PC-9 (cell line): ENCODE measurements at regions not wholly inside any gene's neighbourhood (a gene's known extent, or its start where the extent isn't known, plus 50 kb on each side); places are given as distances from the start of the nearest gene placed in this dataset.

Experiments
- BruUV-seq: library from RNA; stranded (reverse); fragments of 400-500 nt; replicated peaks from 2 replicates; lab custom pipeline; 2021; lab: Mats Ljungman, UMichigan
- CTCF ChIA-PET: fragments of 300-600 bp; sonication (Branson Sonifier 250); formaldehyde crosslinking; loops from one replicate; lab custom pipeline; 2022; ENCODE audit warnings: antibody characterized with exemption; lab: Charles Lee
- POLR2A ChIA-PET: fragments of 300-600 bp; sonication (Branson Sonifier 250); formaldehyde crosslinking; loops from one replicate; lab custom pipeline; 2022; ENCODE audit warnings: antibody characterized with exemption; ENCODE audit not compliant: unreplicated experiment; lab: Charles Lee
- DNase-seq, 2 experiments: peaks; one replicate each; pipeline versions ENCODE4 v3.0.0 to v3.0.0-alpha.2; 2015 to 2022; ENCODE audit warnings: mixed read lengths in 1 of 2
- H2AFZ ChIP-seq: fragments of 200-600 bp; sonication (generic); 2 replicates; pipeline ENCODE4 v1.8.1; 2017; ENCODE audit warnings: antibody characterized with exemption
- H3F3A ChIP-seq: fragments of 200-600 bp; sonication (generic); 2 replicates; pipeline ENCODE4 v1.8.1; 2017; ENCODE audit warnings: antibody characterized with exemption, mild to moderate bottlenecking, low read depth; ENCODE audit not compliant: insufficient read depth
- H3K27ac ChIP-seq: fragments of 200-600 bp; sonication (generic); 2 replicates; pipeline ENCODE4 v1.6.1; 2016; ENCODE audit warnings: mixed run types
- H3K27me3 ChIP-seq: fragments of 200-600 bp; sonication (generic); 2 replicates; pipeline ENCODE4 v1.6.1; 2016; ENCODE audit warnings: low read depth, mixed run types; ENCODE audit not compliant: insufficient read depth
- H3K36me3 ChIP-seq: fragments of 200-600 bp; sonication (generic); 2 replicates; pipeline ENCODE4 v1.6.1; 2016; ENCODE audit warnings: low read depth, mixed run types
- H3K4me1 ChIP-seq: fragments of 200-600 bp; sonication (generic); replicated peaks from 2 replicates; pipeline ENCODE4 v1.6.1; 2016; ENCODE audit warnings: mixed run types; ENCODE audit not compliant: insufficient read depth
- H3K4me2 ChIP-seq: fragments of 200-600 bp; sonication (generic); 2 replicates; pipeline ENCODE4 v1.6.1; 2017; ENCODE audit warnings: mixed run types
- H3K4me3 ChIP-seq: fragments of 200-600 bp; sonication (generic); 2 replicates; pipeline ENCODE4 v1.6.1; 2016; ENCODE audit warnings: mixed run types
- H3K79me2 ChIP-seq: fragments of 200-600 bp; sonication (generic); 2 replicates; pipeline ENCODE4 v1.6.1; 2017; ENCODE audit warnings: low read depth, mixed run types
- H3K9me2 ChIP-seq: fragments of 200-600 bp; sonication (generic); 2 replicates; pipeline ENCODE4 v1.8.1; 2017; ENCODE audit warnings: mild to moderate bottlenecking; ENCODE audit not compliant: insufficient read depth
- H3K9me3 ChIP-seq: fragments of 200-600 bp; sonication (generic); 2 replicates; pipeline ENCODE4 v1.8.1; 2016; ENCODE audit warnings: low read depth; ENCODE audit not compliant: insufficient read depth
- H4K20me1 ChIP-seq: fragments of 200-600 bp; sonication (generic); 2 replicates; pipeline ENCODE4 v1.8.1; 2017; ENCODE audit not compliant: insufficient read depth
- EZH2 ChIP-seq: fragments of 200-600 bp; sonication (generic); IDR thresholded peaks from 2 replicates; pipeline ENCODE4 v1.8.0; 2017; ENCODE audit warnings: antibody characterized with exemption, low read depth
- intact Hi-C: fragments of 100-400 bp; cut with micrococcal nuclease; formaldehyde crosslinking; loops from one replicate; pipeline ENCODE4 v1.10.0; 2022; ENCODE audit not compliant: unreplicated experiment
- TF ChIP-seq, protein P1 (sequence below): fragments of 200-600 bp; sonication (generic); conservative IDR thresholded peaks from 2 replicates; pipeline ENCODE4 v1.6.1; 2017; ENCODE audit warnings: mixed run types, antibody characterized with exemption, mild to moderate bottlenecking, moderate library complexity

DNA sequence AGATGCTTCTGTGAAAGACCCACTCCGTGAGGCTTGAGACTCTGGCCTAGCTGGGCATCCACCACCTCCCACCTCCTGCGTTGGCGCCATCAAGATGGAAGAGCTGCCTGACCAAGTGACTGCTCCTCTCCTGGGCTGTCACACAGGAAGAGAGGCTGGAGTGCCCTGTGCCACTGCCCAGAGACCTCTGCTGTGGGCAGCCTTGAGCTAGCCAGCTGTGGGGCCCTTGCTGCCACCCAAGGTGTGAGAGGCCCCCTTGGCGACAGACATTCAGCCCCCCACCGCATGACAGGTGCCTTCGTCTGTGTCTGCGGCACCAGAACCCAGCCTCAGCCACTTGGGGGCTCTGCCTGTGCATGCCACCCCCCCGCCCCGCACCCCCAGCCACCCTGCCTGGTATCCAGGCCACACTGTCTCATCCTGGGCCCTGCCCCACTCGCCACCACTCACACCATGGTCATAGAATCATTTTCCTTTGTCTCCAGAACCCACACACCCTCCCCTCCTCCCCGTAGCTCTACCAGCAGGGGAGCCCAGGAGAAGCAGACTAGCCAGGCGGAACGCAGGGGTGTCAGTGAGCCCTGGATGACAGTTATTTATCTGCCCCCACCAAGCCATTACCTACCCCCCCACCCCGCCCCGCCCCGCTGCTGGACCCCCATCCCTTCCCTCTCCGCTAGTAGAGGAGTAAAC is 120.9 kb upstream of the LHX1 start:
- Histone ChIP-seq H3K4me1 (no peaks in the 10 kb centered on the region), H3K36me3 (no peaks in the 10 kb centered on the region), H3F3A (no peaks in the 10 kb centered on the region), H3K9me2 (no peaks in the 10 kb centered on the region), H3K79me2 (no peaks in the 10 kb centered on the region), H3K27me3 (peaks cover 44% of the 10 kb centered on the region; the same call in 1 of the 2 replicates), H2AFZ (no peak overlapping the region), H3K27ac (no peak overlapping the region), H3K9me3 (no peaks in the 10 kb centered on the region), H3K4me2 (no peak overlapping the region), H4K20me1 (no peaks in the 10 kb centered on the region), H3K4me3 (no peak overlapping the region)
- no peak for TF ChIP-seq EZH2
- TF ChIP-seq, protein P1, sequence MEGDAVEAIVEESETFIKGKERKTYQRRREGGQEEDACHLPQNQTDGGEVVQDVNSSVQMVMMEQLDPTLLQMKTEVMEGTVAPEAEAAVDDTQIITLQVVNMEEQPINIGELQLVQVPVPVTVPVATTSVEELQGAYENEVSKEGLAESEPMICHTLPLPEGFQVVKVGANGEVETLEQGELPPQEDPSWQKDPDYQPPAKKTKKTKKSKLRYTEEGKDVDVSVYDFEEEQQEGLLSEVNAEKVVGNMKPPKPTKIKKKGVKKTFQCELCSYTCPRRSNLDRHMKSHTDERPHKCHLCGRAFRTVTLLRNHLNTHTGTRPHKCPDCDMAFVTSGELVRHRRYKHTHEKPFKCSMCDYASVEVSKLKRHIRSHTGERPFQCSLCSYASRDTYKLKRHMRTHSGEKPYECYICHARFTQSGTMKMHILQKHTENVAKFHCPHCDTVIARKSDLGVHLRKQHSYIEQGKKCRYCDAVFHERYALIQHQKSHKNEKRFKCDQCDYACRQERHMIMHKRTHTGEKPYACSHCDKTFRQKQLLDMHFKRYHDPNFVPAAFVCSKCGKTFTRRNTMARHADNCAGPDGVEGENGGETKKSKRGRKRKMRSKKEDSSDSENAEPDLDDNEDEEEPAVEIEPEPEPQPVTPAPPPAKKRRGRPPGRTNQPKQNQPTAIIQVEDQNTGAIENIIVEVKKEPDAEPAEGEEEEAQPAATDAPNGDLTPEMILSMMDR: no peak
- intact Hi-C loops: no loop called here
- ChIA-PET CTCF (no interaction called here), POLR2A (no interaction called here)
- no TSS peak for BruUV-seq
- no peak for DNase-seq

DNA sequence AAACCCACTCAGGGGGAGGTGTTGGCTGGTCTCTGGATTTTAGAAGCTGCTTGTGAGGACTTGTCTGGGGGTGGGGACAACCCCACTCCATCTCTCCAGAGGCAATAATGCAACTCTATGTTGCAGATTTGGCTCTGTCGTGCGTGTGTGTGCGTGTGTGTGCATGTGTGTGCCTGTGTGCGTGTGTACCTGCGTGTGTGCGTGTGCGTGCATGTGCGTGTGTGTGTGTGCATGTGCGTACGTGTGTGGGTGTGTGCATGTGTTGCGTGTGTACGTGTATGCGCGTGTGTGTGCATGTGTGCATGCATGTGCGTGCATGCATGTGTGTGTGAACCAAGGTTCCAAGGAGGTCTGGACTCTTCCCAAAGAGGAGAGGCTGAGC is 120.4 kb upstream of the LHX1 start:
- Histone ChIP-seq H3K27ac (no peak overlapping the region), H2AFZ (no peak overlapping the region), H3K27me3 (peaks cover 39% of the 10 kb centered on the region; the same call in 1 of the 2 replicates), H3K4me1 (no peaks in the 10 kb centered on the region), H4K20me1 (no peaks in the 10 kb centered on the region), H3K4me2 (no peak overlapping the region), H3K36me3 (no peaks in the 10 kb centered on the region), H3K79me2 (no peaks in the 10 kb centered on the region), H3K4me3 (no peak overlapping the region), H3K9me3 (no peaks in the 10 kb centered on the region), H3F3A (no peaks in the 10 kb centered on the region), H3K9me2 (no peaks in the 10 kb centered on the region)
- intact Hi-C loops: no loop called here
- ChIA-PET POLR2A (no interaction called here), CTCF (no interaction called here)
- TF ChIP-seq, protein P1: no peak
- no peak for TF ChIP-seq EZH2
- DNase-seq: no peak
- no TSS peak for BruUV-seq

DNA sequence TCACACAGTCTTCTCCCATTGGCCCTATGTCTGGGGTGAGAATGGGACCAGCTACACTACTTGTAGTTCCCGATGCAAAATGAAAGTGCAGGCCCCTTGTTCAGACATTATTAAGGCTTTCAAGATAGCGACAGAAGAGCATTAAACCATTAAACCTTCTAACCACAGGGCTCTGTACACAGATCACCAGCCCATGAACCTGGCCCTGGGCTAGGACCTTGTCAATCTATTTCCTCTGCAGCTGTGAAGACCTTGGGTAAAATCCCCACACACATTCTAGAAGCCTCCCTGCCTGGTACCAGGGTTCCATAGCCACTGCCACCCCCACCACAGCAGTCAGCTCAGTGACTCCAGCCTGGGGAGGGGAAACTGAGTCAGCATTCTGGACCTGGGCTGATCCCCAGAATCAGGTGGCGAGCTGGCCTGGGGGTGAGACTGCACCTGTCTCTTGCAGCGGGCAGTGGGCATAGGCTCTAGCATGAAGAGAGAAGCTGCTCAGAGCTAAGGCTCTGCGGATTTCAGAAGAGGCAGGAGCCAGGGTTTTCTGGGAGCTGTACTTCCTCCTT is 119.7 kb upstream of the LHX1 start:
- H3K9me3 ChIP-seq: no peaks in the 10 kb centered on the region
- no peaks in the 10 kb centered on the region for H3K79me2 ChIP-seq
- no TSS peak for BruUV-seq
- H3K9me2 ChIP-seq: no peaks in the 10 kb centered on the region
- no peak for TF ChIP-seq EZH2
- TF ChIP-seq, protein P1: no peak
- DNase-seq: no peak
- no peak overlapping the region for H3K27ac ChIP-seq
- CTCF ChIA-PET: no interaction called here
- H3K4me2 ChIP-seq: no peak overlapping the region
- no peaks in the 10 kb centered on the region for H3F3A ChIP-seq
- no peak overlapping the region for H3K4me3 ChIP-seq
- H3K27me3 ChIP-seq: peaks cover 33% of the 10 kb centered on the region; the same call in 1 of the 2 replicates
- no peaks in the 10 kb centered on the region for H3K36me3 ChIP-seq
- H3K4me1 ChIP-seq: no peaks in the 10 kb centered on the region
- H4K20me1 ChIP-seq: no peaks in the 10 kb centered on the region
- POLR2A ChIA-PET: no interaction called here
- intact Hi-C loops: no loop called here
- no peak overlapping the region for H2AFZ ChIP-seq
